ELR (cell line): ENCODE measurements at regions not wholly inside any gene's neighbourhood (a gene's known extent, or its start where the extent isn't known, plus 50 kb on each side); places are given as distances from the start of the nearest gene placed in this dataset.
"Not testable (repeated sequence)": the region's sequence is repeated elsewhere in the genome, so short reads cannot be mapped to it uniquely, and the experiment has no call there.

Source experiments
- DNase-seq: peaks from one replicate; pipeline ENCODE4 v3.0.0-alpha.2; 2015; ENCODE audit warnings: low read depth

- no peak for DNase-seq
Observed at GRCh38 chr3:158882445-158882844, 80.6 kb downstream of the MFSD1 start.

GRCh38 chr3:158896729-158897128 lies 94.9 kb downstream of the MFSD1 start:
- DNase-seq: peak; percentile 9

GRCh38 chr3:158906749-158907148 lies 104.9 kb downstream of the MFSD1 start:
- DNase-seq: no peak

GRCh38 chr3:158908187-158908734 lies 106.4 kb downstream of the MFSD1 start:
- DNase-seq: no peak

GRCh38 chr3:158909870-158910269 lies 108.0 kb downstream of the MFSD1 start:
- DNase-seq: peak; percentile 63

GRCh38 chr3:158911586-158911985 lies 109.7 kb downstream of the MFSD1 start:
- peak; percentile 26 for DNase-seq

- peak; percentile 32 for DNase-seq
Observed at GRCh38 chr3:158912188-158912587, 110.3 kb downstream of the MFSD1 start.

GRCh38 chr3:158912621-158913020 lies 110.8 kb downstream of the MFSD1 start:
- DNase-seq: peak; percentile 76

- DNase-seq: no peak
Observed at GRCh38 chr3:158916111-158916510, 114.3 kb downstream of the MFSD1 start.

- DNase-seq: peak; percentile 88
Observed at GRCh38 chr3:158918008-158918407, 116.2 kb downstream of the MFSD1 start.

GRCh38 chr3:158918451-158918850 lies 116.6 kb downstream of the MFSD1 start:
- peak; percentile 17 for DNase-seq

GRCh38 chr3:158920371-158920770 lies 118.5 kb downstream of the MFSD1 start:
- DNase-seq: peak; percentile 70

GRCh38 chr3:158925021-158925420 lies 123.2 kb downstream of the MFSD1 start:
- no peak for DNase-seq

GRCh38 chr3:158925828-158926494 lies 124.1 kb downstream of the MFSD1 start:
- DNase-seq: no peak

GRCh38 chr3:158935846-158936245 lies 134.0 kb downstream of the MFSD1 start:
- peak; percentile 61 for DNase-seq

GRCh38 chr3:158936530-158937113 lies 134.8 kb downstream of the MFSD1 start:
- no peak for DNase-seq

GRCh38 chr3:158950178-158950901 lies 148.5 kb downstream of the MFSD1 start:
- DNase-seq: peak; percentile 55

GRCh38 chr3:158953131-158953530 lies 151.3 kb downstream of the MFSD1 start:
- DNase-seq: peak; percentile 4

GRCh38 chr3:158954420-158954819 lies 152.6 kb downstream of the MFSD1 start:
- DNase-seq: no peak

- DNase-seq: not testable (repeated sequence)
Observed at GRCh38 chr3:158957777-158958176, 155.9 kb downstream of the MFSD1 start.

GRCh38 chr3:158958873-158959272 lies 157.0 kb downstream of the MFSD1 start:
- DNase-seq: no peak

GRCh38 chr3:158961471-158961870 lies 159.6 kb downstream of the MFSD1 start:
- no peak for DNase-seq

- DNase-seq: no peak
Observed at GRCh38 chr3:158961911-158962310, 160.1 kb downstream of the MFSD1 start.
